WTC11 (cell line): ENCODE measurements at regions not wholly inside any gene's neighbourhood (a gene's known extent, or its start where the extent isn't known, plus 50 kb on each side); places are given as distances from the start of the nearest gene placed in this dataset.

ENCODE experiments used
- ATAC-seq: fragments of 200-7000 bp; cut with Tn5 transposase; 2 replicates; pipeline ENCODE4 v1.10.0; 2021; ENCODE audit warnings: mild to moderate bottlenecking, moderate library complexity
- CTCF ChIA-PET: fragments of 300-600 bp; sonication (Branson Sonifier 250); formaldehyde crosslinking; loops from one replicate; lab custom pipeline; 2021; ENCODE audit warnings: antibody characterized with exemption; lab: Charles Lee
- POLR2A ChIA-PET: fragments of 350-600 bp; sonication (Branson Sonifier 250); formaldehyde crosslinking; loops from one replicate; lab custom pipeline; 2021; ENCODE audit warnings: antibody characterized with exemption; lab: Charles Lee
- DNase-seq: peaks from one replicate; pipeline ENCODE4 v3.0.0; 2021; ENCODE audit warnings: low spot score
- H3K27ac Mint-ChIP-seq: 2 replicates; pipeline ENCODE4 v1.8.0; 2021; ENCODE audit warnings: mixed read lengths
- H3K27me3 Mint-ChIP-seq: 2 replicates; pipeline ENCODE4 v1.8.0; 2021; ENCODE audit warnings: low read depth, mild to moderate bottlenecking, moderate library complexity, mixed read lengths
- H3K36me3 Mint-ChIP-seq: 2 replicates; pipeline ENCODE4 v1.8.0; 2021; ENCODE audit warnings: mixed read lengths
- H3K4me1 Mint-ChIP-seq: 2 replicates; pipeline ENCODE4 v1.8.0; 2022; ENCODE audit warnings: mixed read lengths
- H3K4me3 Mint-ChIP-seq: 2 replicates; pipeline ENCODE4 v1.8.0; 2021; ENCODE audit warnings: mild to moderate bottlenecking, moderate library complexity, mixed read lengths
- H3K9me3 Mint-ChIP-seq: 2 replicates; pipeline ENCODE4 v1.8.0; 2021; ENCODE audit warnings: mixed read lengths
- ATF3 ChIP-seq: sonication (generic); formaldehyde crosslinking; conservative IDR thresholded peaks from 2 replicates; pipeline ENCODE4 v1.8.1; 2022; ENCODE audit warnings: mild to moderate bottlenecking, missing genetic modification reagents
- ETV6 ChIP-seq: sonication (generic); formaldehyde crosslinking; IDR thresholded peaks from 2 replicates; pipeline ENCODE4 v1.8.1; 2022; ENCODE audit warnings: mild to moderate bottlenecking, missing genetic modification reagents
- NR1H2 ChIP-seq: sonication (generic); formaldehyde crosslinking; IDR thresholded peaks from 2 replicates; pipeline ENCODE4 v1.9.0; 2021; ENCODE audit warnings: mild to moderate bottlenecking, moderate library complexity, missing genetic modification reagents
- RELA ChIP-seq: sonication (generic); formaldehyde crosslinking; IDR thresholded peaks from 2 replicates; pipeline ENCODE4 v1.8.1; 2022; ENCODE audit warnings: missing genetic modification reagents, mild to moderate bottlenecking, borderline replicate concordance
- RORB ChIP-seq: fragments of 250-450 bp; sonication (Bioruptor Pico); IDR thresholded peaks from 2 replicates; pipeline ENCODE4 v1.9.0; 2021; ENCODE audit warnings: mild to moderate bottlenecking
- SMAD4 ChIP-seq: sonication (generic); formaldehyde crosslinking; IDR thresholded peaks from 2 replicates; pipeline ENCODE4 v1.8.0; 2022; ENCODE audit warnings: mild to moderate bottlenecking, missing genetic modification reagents
- ZNF121 ChIP-seq: sonication (generic); formaldehyde crosslinking; IDR thresholded peaks from 2 replicates; pipeline ENCODE4 v1.8.0; 2023; ENCODE audit warnings: missing genetic modification reagents
- ZNF138 ChIP-seq: sonication (generic); formaldehyde crosslinking; conservative IDR thresholded peaks from 2 replicates; pipeline ENCODE4 v1.8.1; 2022; ENCODE audit warnings: mild to moderate bottlenecking, moderate library complexity, missing genetic modification reagents
- ZNF219 ChIP-seq: sonication (generic); formaldehyde crosslinking; IDR thresholded peaks from 2 replicates; pipeline ENCODE4 v1.8.0; 2023; ENCODE audit warnings: missing genetic modification reagents, mild to moderate bottlenecking, borderline replicate concordance
- ZNF396 ChIP-seq: fragments of 250-450 bp; sonication (Bioruptor Pico); IDR thresholded peaks from 2 replicates; pipeline ENCODE4 v1.8.0; 2021; ENCODE audit warnings: mild to moderate bottlenecking, moderate library complexity, borderline replicate concordance
- TF ChIP-seq, protein P1 (sequence below): sonication (generic); formaldehyde crosslinking; IDR thresholded peaks from 2 replicates; pipeline ENCODE4 v1.8.0; 2023; ENCODE audit warnings: missing genetic modification reagents, mild to moderate bottlenecking, borderline replicate concordance
- TF ChIP-seq, protein P2 (sequence below): sonication (generic); formaldehyde crosslinking; IDR thresholded peaks from 2 replicates; pipeline ENCODE4 v1.8.0; 2022; ENCODE audit warnings: missing genetic modification reagents
- TF ChIP-seq, protein P3 (sequence below): sonication (generic); formaldehyde crosslinking; IDR thresholded peaks from 2 replicates; pipeline ENCODE4 v1.8.0; 2022; ENCODE audit warnings: mild to moderate bottlenecking, missing genetic modification reagents
- TF ChIP-seq, protein P4 (sequence below): fragments of 250-450 bp; sonication (Bioruptor Pico); IDR thresholded peaks from 2 replicates; pipeline ENCODE4 v1.9.0; 2021; ENCODE audit warnings: mild to moderate bottlenecking
- TF ChIP-seq, protein P5 (sequence below): fragments of 200-600 bp; IDR thresholded peaks from 2 replicates; pipeline ENCODE4 v1.8.0; 2022; ENCODE audit warnings: antibody characterized with exemption
- TF ChIP-seq, protein P6 (sequence below): sonication (generic); formaldehyde crosslinking; IDR thresholded peaks from 2 replicates; pipeline ENCODE4 v1.8.0; 2023; ENCODE audit warnings: missing genetic modification reagents
- TF ChIP-seq, protein P7 (sequence below): sonication (generic); formaldehyde crosslinking; IDR thresholded peaks from 2 replicates; pipeline ENCODE4 v1.8.1; 2022; ENCODE audit warnings: missing genetic modification reagents, borderline replicate concordance

- TF ChIP-seq, protein P1, sequence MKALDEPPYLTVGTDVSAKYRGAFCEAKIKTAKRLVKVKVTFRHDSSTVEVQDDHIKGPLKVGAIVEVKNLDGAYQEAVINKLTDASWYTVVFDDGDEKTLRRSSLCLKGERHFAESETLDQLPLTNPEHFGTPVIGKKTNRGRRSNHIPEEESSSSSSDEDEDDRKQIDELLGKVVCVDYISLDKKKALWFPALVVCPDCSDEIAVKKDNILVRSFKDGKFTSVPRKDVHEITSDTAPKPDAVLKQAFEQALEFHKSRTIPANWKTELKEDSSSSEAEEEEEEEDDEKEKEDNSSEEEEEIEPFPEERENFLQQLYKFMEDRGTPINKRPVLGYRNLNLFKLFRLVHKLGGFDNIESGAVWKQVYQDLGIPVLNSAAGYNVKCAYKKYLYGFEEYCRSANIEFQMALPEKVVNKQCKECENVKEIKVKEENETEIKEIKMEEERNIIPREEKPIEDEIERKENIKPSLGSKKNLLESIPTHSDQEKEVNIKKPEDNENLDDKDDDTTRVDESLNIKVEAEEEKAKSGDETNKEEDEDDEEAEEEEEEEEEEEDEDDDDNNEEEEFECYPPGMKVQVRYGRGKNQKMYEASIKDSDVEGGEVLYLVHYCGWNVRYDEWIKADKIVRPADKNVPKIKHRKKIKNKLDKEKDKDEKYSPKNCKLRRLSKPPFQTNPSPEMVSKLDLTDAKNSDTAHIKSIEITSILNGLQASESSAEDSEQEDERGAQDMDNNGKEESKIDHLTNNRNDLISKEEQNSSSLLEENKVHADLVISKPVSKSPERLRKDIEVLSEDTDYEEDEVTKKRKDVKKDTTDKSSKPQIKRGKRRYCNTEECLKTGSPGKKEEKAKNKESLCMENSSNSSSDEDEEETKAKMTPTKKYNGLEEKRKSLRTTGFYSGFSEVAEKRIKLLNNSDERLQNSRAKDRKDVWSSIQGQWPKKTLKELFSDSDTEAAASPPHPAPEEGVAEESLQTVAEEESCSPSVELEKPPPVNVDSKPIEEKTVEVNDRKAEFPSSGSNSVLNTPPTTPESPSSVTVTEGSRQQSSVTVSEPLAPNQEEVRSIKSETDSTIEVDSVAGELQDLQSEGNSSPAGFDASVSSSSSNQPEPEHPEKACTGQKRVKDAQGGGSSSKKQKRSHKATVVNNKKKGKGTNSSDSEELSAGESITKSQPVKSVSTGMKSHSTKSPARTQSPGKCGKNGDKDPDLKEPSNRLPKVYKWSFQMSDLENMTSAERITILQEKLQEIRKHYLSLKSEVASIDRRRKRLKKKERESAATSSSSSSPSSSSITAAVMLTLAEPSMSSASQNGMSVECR (CRISPR knock-in tag): no peak
- TF ChIP-seq ZNF121 (CRISPR knock-in tag) (no peak), NR1H2 (no peak), SMAD4 (no peak), ZNF396 (no peak), RORB (CRISPR knock-in tag) (no peak)
- TF ChIP-seq, protein P2, sequence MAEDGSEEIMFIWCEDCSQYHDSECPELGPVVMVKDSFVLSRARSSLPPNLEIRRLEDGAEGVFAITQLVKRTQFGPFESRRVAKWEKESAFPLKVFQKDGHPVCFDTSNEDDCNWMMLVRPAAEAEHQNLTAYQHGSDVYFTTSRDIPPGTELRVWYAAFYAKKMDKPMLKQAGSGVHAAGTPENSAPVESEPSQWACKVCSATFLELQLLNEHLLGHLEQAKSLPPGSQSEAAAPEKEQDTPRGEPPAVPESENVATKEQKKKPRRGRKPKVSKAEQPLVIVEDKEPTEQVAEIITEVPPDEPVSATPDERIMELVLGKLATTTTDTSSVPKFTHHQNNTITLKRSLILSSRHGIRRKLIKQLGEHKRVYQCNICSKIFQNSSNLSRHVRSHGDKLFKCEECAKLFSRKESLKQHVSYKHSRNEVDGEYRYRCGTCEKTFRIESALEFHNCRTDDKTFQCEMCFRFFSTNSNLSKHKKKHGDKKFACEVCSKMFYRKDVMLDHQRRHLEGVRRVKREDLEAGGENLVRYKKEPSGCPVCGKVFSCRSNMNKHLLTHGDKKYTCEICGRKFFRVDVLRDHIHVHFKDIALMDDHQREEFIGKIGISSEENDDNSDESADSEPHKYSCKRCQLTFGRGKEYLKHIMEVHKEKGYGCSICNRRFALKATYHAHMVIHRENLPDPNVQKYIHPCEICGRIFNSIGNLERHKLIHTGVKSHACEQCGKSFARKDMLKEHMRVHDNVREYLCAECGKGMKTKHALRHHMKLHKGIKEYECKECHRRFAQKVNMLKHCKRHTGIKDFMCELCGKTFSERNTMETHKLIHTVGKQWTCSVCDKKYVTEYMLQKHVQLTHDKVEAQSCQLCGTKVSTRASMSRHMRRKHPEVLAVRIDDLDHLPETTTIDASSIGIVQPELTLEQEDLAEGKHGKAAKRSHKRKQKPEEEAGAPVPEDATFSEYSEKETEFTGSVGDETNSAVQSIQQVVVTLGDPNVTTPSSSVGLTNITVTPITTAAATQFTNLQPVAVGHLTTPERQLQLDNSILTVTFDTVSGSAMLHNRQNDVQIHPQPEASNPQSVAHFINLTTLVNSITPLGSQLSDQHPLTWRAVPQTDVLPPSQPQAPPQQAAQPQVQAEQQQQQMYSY (CRISPR knock-in tag): no peak
- TF ChIP-seq, protein P3, sequence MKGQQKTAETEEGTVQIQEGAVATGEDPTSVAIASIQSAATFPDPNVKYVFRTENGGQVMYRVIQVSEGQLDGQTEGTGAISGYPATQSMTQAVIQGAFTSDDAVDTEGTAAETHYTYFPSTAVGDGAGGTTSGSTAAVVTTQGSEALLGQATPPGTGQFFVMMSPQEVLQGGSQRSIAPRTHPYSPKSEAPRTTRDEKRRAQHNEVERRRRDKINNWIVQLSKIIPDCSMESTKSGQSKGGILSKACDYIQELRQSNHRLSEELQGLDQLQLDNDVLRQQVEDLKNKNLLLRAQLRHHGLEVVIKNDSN (CRISPR knock-in tag): no peak
- TF ChIP-seq, protein P4, sequence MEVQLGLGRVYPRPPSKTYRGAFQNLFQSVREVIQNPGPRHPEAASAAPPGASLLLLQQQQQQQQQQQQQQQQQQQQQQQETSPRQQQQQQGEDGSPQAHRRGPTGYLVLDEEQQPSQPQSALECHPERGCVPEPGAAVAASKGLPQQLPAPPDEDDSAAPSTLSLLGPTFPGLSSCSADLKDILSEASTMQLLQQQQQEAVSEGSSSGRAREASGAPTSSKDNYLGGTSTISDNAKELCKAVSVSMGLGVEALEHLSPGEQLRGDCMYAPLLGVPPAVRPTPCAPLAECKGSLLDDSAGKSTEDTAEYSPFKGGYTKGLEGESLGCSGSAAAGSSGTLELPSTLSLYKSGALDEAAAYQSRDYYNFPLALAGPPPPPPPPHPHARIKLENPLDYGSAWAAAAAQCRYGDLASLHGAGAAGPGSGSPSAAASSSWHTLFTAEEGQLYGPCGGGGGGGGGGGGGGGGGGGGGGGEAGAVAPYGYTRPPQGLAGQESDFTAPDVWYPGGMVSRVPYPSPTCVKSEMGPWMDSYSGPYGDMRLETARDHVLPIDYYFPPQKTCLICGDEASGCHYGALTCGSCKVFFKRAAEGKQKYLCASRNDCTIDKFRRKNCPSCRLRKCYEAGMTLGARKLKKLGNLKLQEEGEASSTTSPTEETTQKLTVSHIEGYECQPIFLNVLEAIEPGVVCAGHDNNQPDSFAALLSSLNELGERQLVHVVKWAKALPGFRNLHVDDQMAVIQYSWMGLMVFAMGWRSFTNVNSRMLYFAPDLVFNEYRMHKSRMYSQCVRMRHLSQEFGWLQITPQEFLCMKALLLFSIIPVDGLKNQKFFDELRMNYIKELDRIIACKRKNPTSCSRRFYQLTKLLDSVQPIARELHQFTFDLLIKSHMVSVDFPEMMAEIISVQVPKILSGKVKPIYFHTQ (CRISPR knock-in tag): no peak
Measured at GRCh38 chr14:101444116-101444515, 117.2 kb upstream of the DIO3 start (continued).

- DNase-seq (no peak), ATAC-seq (no peak)
- ChIA-PET POLR2A (no interaction called here), CTCF (no interaction called here)
- TF ChIP-seq ZNF138 (CRISPR knock-in tag) (no peak), ZNF219 (CRISPR knock-in tag) (no peak)
- H3K4me1 Mint-ChIP-seq: no peaks in the 10 kb centered on the region
- no peaks in the 10 kb centered on the region for H3K36me3 Mint-ChIP-seq
- H3K4me3 Mint-ChIP-seq: no peak overlapping the region
- H3K9me3 Mint-ChIP-seq: no peaks in the 10 kb centered on the region
- no peaks in the 10 kb centered on the region for H3K27me3 Mint-ChIP-seq
- no peak overlapping the region for H3K27ac Mint-ChIP-seq
Measured at GRCh38 chr14:101445278-101445677, 116.0 kb upstream of the DIO3 start.

GRCh38 chr14:101446387-101446969 is 114.8 kb upstream of the DIO3 start:
- ChIA-PET POLR2A (no interaction called here), CTCF (no interaction called here)
- Mint-ChIP-seq H3K36me3 (no peaks in the 10 kb centered on the region), H3K4me1 (no peaks in the 10 kb centered on the region), H3K27ac (no peak overlapping the region), H3K27me3 (no peaks in the 10 kb centered on the region), H3K4me3 (no peak overlapping the region), H3K9me3 (no peaks in the 10 kb centered on the region)
- ATAC-seq: no peak
- no peak for DNase-seq
- TF ChIP-seq, protein P5, sequence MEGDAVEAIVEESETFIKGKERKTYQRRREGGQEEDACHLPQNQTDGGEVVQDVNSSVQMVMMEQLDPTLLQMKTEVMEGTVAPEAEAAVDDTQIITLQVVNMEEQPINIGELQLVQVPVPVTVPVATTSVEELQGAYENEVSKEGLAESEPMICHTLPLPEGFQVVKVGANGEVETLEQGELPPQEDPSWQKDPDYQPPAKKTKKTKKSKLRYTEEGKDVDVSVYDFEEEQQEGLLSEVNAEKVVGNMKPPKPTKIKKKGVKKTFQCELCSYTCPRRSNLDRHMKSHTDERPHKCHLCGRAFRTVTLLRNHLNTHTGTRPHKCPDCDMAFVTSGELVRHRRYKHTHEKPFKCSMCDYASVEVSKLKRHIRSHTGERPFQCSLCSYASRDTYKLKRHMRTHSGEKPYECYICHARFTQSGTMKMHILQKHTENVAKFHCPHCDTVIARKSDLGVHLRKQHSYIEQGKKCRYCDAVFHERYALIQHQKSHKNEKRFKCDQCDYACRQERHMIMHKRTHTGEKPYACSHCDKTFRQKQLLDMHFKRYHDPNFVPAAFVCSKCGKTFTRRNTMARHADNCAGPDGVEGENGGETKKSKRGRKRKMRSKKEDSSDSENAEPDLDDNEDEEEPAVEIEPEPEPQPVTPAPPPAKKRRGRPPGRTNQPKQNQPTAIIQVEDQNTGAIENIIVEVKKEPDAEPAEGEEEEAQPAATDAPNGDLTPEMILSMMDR: no peak
- TF ChIP-seq ATF3 (CRISPR knock-in tag) (no peak), ETV6 (no peak), ZNF121 (CRISPR knock-in tag) (no peak), RELA (no peak)
- TF ChIP-seq, protein P6, sequence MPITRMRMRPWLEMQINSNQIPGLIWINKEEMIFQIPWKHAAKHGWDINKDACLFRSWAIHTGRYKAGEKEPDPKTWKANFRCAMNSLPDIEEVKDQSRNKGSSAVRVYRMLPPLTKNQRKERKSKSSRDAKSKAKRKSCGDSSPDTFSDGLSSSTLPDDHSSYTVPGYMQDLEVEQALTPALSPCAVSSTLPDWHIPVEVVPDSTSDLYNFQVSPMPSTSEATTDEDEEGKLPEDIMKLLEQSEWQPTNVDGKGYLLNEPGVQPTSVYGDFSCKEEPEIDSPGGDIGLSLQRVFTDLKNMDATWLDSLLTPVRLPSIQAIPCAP: no peak
- TF ChIP-seq, protein P7, sequence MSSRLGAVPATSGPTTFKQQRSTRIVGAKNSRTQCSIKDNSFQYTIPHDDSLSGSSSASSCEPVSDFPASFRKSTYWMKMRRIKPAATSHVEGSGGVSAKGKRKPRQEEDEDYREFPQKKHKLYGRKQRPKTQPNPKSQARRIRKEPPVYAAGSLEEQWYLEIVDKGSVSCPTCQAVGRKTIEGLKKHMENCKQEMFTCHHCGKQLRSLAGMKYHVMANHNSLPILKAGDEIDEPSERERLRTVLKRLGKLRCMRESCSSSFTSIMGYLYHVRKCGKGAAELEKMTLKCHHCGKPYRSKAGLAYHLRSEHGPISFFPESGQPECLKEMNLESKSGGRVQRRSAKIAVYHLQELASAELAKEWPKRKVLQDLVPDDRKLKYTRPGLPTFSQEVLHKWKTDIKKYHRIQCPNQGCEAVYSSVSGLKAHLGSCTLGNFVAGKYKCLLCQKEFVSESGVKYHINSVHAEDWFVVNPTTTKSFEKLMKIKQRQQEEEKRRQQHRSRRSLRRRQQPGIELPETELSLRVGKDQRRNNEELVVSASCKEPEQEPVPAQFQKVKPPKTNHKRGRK (CRISPR knock-in tag): no peak
